Neural cell (in vitro differentiated cells): ENCODE measurements at regions not wholly inside any gene's neighbourhood (a gene's known extent, or its start where the extent isn't known, plus 50 kb on each side); places are given as distances from the start of the nearest gene placed in this dataset.

Source experiments
- H2AFZ ChIP-seq: fragments of 200-600, 300-800 bp; sonication (generic), shearing (Covaris generic); 2 replicates; pipeline ENCODE4 v1.6.0; 2014; ENCODE audit warnings: low read depth, mild to moderate bottlenecking, antibody characterized with exemption, low read length, moderate library complexity
- H3F3A ChIP-seq: fragments of 200-600 bp; shearing (Covaris generic); 2 replicates; pipeline ENCODE4 v1.6.1; 2016; ENCODE audit warnings: mild to moderate bottlenecking, moderate library complexity, mixed read lengths, antibody characterized with exemption, low read length; ENCODE audit not compliant: insufficient read depth, poor library complexity, severe bottlenecking
- H3K27ac ChIP-seq: fragments of 200-600, 300-800 bp; sonication (generic), shearing (Covaris generic); 2 replicates; pipeline ENCODE4 v1.5.1; 2014; ENCODE audit warnings: mild to moderate bottlenecking, low read length, moderate library complexity
- H3K27me3 ChIP-seq: fragments of 300-800, 200-600 bp; sonication (generic), shearing (Covaris generic); 2 replicates; pipeline ENCODE4 v1.6.0; 2014; ENCODE audit warnings: mild to moderate bottlenecking, low read depth, low read length, moderate library complexity; ENCODE audit not compliant: insufficient read depth
- H3K36me3 ChIP-seq: fragments of 300-800, 200-600 bp; sonication (generic), shearing (Covaris generic); 2 replicates; pipeline ENCODE4 v1.5.1; 2014; ENCODE audit warnings: mild to moderate bottlenecking, antibody characterized with exemption, low read length, moderate library complexity; ENCODE audit not compliant: insufficient read depth
- H3K4me2 ChIP-seq: fragments of 300-800, 200-600 bp; sonication (generic), shearing (Covaris generic); 2 replicates; pipeline ENCODE4 v1.6.0; 2014; ENCODE audit warnings: mild to moderate bottlenecking, low read length
- H3K4me3 ChIP-seq: fragments of 300-800, 200-600 bp; sonication (generic), shearing (Covaris generic); 2 replicates; pipeline ENCODE4 v1.5.1; 2014; ENCODE audit warnings: mild to moderate bottlenecking, low read length, moderate library complexity
- H3K79me2 ChIP-seq: fragments of 200-600 bp; shearing (Covaris generic); replicated peaks from 2 replicates; pipeline ENCODE4 v1.6.0; 2014; ENCODE audit warnings: mild to moderate bottlenecking, low read length, moderate library complexity; ENCODE audit not compliant: insufficient read depth
- H3K9ac ChIP-seq: fragments of 300-800, 200-600 bp; sonication (generic), shearing (Covaris generic); 2 replicates; pipeline ENCODE4 v1.6.1; 2016; ENCODE audit warnings: mild to moderate bottlenecking, low read length, mixed read lengths
- H3K9me2 ChIP-seq: fragments of 200-600 bp; shearing (Covaris generic); 2 replicates; pipeline ENCODE4 v1.6.1; 2016; ENCODE audit warnings: mild to moderate bottlenecking, low read length, mixed read lengths; ENCODE audit not compliant: insufficient read depth
- H3K9me3 ChIP-seq: fragments of 200-600, 300-800 bp; sonication (generic), shearing (Covaris generic); 2 replicates; pipeline ENCODE4 v1.6.1; 2016; ENCODE audit warnings: mild to moderate bottlenecking, mixed run types, low read length, moderate library complexity, mixed read lengths
- H4K20me1 ChIP-seq: fragments of 200-600 bp; shearing (Covaris generic); 2 replicates; pipeline ENCODE4 v1.6.1; 2016; ENCODE audit warnings: mild to moderate bottlenecking, mixed run types; ENCODE audit not compliant: insufficient read depth
- EP300 ChIP-seq: fragments of 450-650 bp; conservative IDR thresholded peaks from 2 replicates; pipeline ENCODE4 v1.6.1; 2014; ENCODE audit warnings: antibody characterized with exemption, mild to moderate bottlenecking, moderate library complexity; ENCODE audit not compliant: poor library complexity, severe bottlenecking
- EZH2 ChIP-seq: fragments of 200-600, 300-800 bp; shearing (Covaris generic), sonication (generic); IDR thresholded peaks from 2 replicates; pipeline ENCODE4 v1.6.1; 2014; ENCODE audit warnings: antibody characterized with exemption, low read length, borderline replicate concordance, mild to moderate bottlenecking; ENCODE audit not compliant: insufficient read depth, poor library complexity, severe bottlenecking
- MXI1 ChIP-seq: fragments of 450-650 bp; conservative IDR thresholded peaks from 2 replicates; pipeline ENCODE4 v1.6.1; 2014; ENCODE audit warnings: antibody characterized with exemption, mild to moderate bottlenecking; ENCODE audit not compliant: poor library complexity, severe bottlenecking
- POLR2AphosphoS5 ChIP-seq: IDR thresholded peaks from 2 replicates; pipeline ENCODE4 v1.6.1; 2012
- RAD21 ChIP-seq: fragments of 450-650 bp; conservative IDR thresholded peaks from 2 replicates; pipeline ENCODE4 v1.6.1; 2014; ENCODE audit warnings: antibody characterized with exemption, mild to moderate bottlenecking, moderate library complexity
- SMC3 ChIP-seq: fragments of 450-650 bp; conservative IDR thresholded peaks from 2 replicates; pipeline ENCODE4 v1.6.1; 2014; ENCODE audit warnings: antibody characterized with exemption, mild to moderate bottlenecking, moderate library complexity; ENCODE audit not compliant: poor library complexity
- TAF1 ChIP-seq: IDR thresholded peaks from 2 replicates; pipeline ENCODE4 v1.6.1; 2012; ENCODE audit warnings: low read depth
- TF ChIP-seq, protein P1 (sequence below): IDR thresholded peaks from 2 replicates; pipeline ENCODE4 v1.6.1; 2012; ENCODE audit warnings: borderline replicate concordance
- TF ChIP-seq, protein P2 (sequence below): fragments of 450-650 bp; IDR thresholded peaks from 2 replicates; pipeline ENCODE4 v1.5.1; 2014; ENCODE audit warnings: antibody characterized with exemption, mild to moderate bottlenecking, moderate library complexity; ENCODE audit not compliant: poor library complexity, severe bottlenecking

DNA sequence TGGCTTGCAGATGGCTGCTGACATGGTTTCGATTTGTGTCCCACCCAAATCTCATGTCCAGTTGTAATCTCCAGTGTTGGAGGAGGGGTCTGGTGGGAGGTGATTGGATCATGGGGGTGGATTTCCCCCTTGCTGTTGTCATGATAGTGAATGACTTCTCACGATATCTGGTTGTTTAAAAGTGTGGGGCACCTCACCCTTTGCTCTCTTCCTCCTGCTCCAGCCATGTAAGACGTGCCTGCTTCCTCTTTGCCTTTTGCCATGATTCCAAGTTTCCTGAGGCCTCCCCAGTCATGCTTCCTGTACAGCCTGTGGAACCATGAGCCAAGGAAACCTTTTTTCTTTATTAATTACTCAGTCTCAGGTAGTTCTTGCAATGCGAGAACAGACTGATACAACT lies 77.6 kb upstream of the FUCA2 start:
- H3K4me2 ChIP-seq = no peak overlapping the region
- no peak overlapping the region for H3K9ac ChIP-seq
- H4K20me1 ChIP-seq = no peaks in the 10 kb centered on the region
- no peaks in the 10 kb centered on the region for H3K36me3 ChIP-seq
- no peak for TF ChIP-seq POLR2AphosphoS5
- TF ChIP-seq MXI1 = no peak
- no peak for TF ChIP-seq EZH2
- TF ChIP-seq, protein P1, sequence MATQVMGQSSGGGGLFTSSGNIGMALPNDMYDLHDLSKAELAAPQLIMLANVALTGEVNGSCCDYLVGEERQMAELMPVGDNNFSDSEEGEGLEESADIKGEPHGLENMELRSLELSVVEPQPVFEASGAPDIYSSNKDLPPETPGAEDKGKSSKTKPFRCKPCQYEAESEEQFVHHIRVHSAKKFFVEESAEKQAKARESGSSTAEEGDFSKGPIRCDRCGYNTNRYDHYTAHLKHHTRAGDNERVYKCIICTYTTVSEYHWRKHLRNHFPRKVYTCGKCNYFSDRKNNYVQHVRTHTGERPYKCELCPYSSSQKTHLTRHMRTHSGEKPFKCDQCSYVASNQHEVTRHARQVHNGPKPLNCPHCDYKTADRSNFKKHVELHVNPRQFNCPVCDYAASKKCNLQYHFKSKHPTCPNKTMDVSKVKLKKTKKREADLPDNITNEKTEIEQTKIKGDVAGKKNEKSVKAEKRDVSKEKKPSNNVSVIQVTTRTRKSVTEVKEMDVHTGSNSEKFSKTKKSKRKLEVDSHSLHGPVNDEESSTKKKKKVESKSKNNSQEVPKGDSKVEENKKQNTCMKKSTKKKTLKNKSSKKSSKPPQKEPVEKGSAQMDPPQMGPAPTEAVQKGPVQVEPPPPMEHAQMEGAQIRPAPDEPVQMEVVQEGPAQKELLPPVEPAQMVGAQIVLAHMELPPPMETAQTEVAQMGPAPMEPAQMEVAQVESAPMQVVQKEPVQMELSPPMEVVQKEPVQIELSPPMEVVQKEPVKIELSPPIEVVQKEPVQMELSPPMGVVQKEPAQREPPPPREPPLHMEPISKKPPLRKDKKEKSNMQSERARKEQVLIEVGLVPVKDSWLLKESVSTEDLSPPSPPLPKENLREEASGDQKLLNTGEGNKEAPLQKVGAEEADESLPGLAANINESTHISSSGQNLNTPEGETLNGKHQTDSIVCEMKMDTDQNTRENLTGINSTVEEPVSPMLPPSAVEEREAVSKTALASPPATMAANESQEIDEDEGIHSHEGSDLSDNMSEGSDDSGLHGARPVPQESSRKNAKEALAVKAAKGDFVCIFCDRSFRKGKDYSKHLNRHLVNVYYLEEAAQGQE = no peak
- no peak for TF ChIP-seq SMC3
- no peak for TF ChIP-seq RAD21
- TF ChIP-seq, protein P2, sequence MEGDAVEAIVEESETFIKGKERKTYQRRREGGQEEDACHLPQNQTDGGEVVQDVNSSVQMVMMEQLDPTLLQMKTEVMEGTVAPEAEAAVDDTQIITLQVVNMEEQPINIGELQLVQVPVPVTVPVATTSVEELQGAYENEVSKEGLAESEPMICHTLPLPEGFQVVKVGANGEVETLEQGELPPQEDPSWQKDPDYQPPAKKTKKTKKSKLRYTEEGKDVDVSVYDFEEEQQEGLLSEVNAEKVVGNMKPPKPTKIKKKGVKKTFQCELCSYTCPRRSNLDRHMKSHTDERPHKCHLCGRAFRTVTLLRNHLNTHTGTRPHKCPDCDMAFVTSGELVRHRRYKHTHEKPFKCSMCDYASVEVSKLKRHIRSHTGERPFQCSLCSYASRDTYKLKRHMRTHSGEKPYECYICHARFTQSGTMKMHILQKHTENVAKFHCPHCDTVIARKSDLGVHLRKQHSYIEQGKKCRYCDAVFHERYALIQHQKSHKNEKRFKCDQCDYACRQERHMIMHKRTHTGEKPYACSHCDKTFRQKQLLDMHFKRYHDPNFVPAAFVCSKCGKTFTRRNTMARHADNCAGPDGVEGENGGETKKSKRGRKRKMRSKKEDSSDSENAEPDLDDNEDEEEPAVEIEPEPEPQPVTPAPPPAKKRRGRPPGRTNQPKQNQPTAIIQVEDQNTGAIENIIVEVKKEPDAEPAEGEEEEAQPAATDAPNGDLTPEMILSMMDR = no peak
- TF ChIP-seq TAF1 = no peak
- no peak for TF ChIP-seq EP300
- no peaks in the 10 kb centered on the region for H3K27me3 ChIP-seq
- no peak overlapping the region for H3K4me3 ChIP-seq
- H3K27ac ChIP-seq = no peak overlapping the region
- H3K9me2 ChIP-seq = no peaks in the 10 kb centered on the region
- no peak overlapping the region for H2AFZ ChIP-seq
- no peaks in the 10 kb centered on the region for H3K79me2 ChIP-seq
- no peaks in the 10 kb centered on the region for H3K9me3 ChIP-seq
- H3F3A ChIP-seq = no peaks in the 10 kb centered on the region

DNA sequence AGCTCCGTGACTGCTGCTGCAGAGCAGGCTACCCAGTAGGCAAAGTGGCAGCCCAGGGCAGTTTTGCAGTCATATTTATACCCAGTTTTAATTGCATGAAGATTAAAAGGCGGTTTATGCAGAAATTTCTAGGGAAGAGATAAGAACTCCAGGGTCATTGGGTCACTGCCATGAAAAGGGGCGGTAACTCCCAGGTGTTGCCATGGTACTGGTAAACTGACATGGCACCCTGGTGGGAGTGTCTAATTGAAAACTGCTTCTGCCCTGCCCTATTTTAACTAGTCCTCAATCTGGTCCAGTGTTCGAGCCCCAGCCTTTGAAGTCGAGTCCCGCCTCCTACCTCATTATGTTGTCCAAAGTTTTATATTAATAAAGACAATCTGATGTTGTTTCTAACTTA lies 75.0 kb upstream of the FUCA2 start:
- Histone ChIP-seq H3K27me3 (no peaks in the 10 kb centered on the region), H2AFZ (no peak overlapping the region), H3K9me2 (no peaks in the 10 kb centered on the region), H3K9me3 (no peaks in the 10 kb centered on the region), H3F3A (no peaks in the 10 kb centered on the region), H3K9ac (no peak overlapping the region), H3K4me2 (no peak overlapping the region), H3K27ac (no peak overlapping the region), H4K20me1 (no peaks in the 10 kb centered on the region), H3K79me2 (no peaks in the 10 kb centered on the region), H3K36me3 (no peaks in the 10 kb centered on the region), H3K4me3 (no peak overlapping the region)
- TF ChIP-seq MXI1 = no peak
- TF ChIP-seq POLR2AphosphoS5 = no peak
- TF ChIP-seq SMC3 = no peak
- no peak for TF ChIP-seq EZH2
- TF ChIP-seq EP300 = no peak

DNA sequence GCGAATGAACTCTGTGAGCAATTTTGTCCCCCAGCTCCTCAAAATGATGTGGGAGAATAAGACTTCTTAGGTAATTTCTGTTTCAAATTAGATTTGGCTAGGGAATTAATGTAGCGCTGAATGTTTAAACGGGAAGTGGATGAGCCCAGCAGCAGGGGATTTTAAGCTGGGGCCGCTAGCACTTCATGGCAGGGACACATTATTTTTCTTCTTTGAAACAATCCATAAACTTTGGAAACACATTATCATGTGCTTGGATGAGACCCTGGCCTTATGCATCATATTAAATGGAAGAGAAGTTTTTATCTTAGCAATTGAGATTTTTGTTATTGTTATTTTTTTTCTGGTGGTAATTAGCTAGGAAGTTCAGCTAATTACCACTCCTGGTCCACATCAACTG lies 74.2 kb upstream of the FUCA2 start:
- Histone ChIP-seq H3K36me3 (no peaks in the 10 kb centered on the region), H3K9ac (no peak overlapping the region), H3K9me3 (no peaks in the 10 kb centered on the region), H3F3A (no peaks in the 10 kb centered on the region), H3K9me2 (no peaks in the 10 kb centered on the region), H3K4me2 (no peak overlapping the region), H3K27ac (no peak overlapping the region), H3K4me3 (no peak overlapping the region), H2AFZ (no peak overlapping the region), H3K79me2 (no peaks in the 10 kb centered on the region), H3K27me3 (no peaks in the 10 kb centered on the region), H4K20me1 (no peaks in the 10 kb centered on the region)
- TF ChIP-seq TAF1 = no peak
- TF ChIP-seq, protein P1 = no peak
- no peak for TF ChIP-seq RAD21
